HepG2 (cell line): ENCODE measurements at regions not wholly inside any gene's neighbourhood (a gene's known extent, or its start where the extent isn't known, plus 50 kb on each side); places are given as distances from the start of the nearest gene placed in this dataset.

ENCODE experiments used
- BCL6 ChIP-seq: IDR thresholded peaks from 2 replicates; pipeline ENCODE4 v1.6.1; 2016; ENCODE audit warnings: missing genetic modification reagents, missing compliant biosample characterization
- JARID2 ChIP-seq: sonication (generic); formaldehyde crosslinking; IDR thresholded peaks from 2 replicates; pipeline ENCODE4 v1.8.1; 2023; ENCODE audit warnings: missing genetic modification reagents, inconsistent platforms; ENCODE audit not compliant: insufficient replicate concordance
- SMAD9 ChIP-seq: sonication (generic); formaldehyde crosslinking; IDR thresholded peaks from 2 replicates; pipeline ENCODE4 v1.5.1; 2020; ENCODE audit warnings: mild to moderate bottlenecking, missing genetic modification reagents
- ZBTB20 ChIP-seq: sonication (generic); formaldehyde crosslinking; IDR thresholded peaks from 2 replicates; pipeline ENCODE4 v1.8.1; 2023; ENCODE audit warnings: missing genetic modification reagents, low read depth, mild to moderate bottlenecking, borderline replicate concordance
- ZNF10 ChIP-seq: sonication (generic); formaldehyde crosslinking; IDR thresholded peaks from 2 replicates; pipeline ENCODE4 v1.4.0; 2020; ENCODE audit warnings: mild to moderate bottlenecking, low read depth, missing genetic modification reagents, borderline replicate concordance
- ZNF546 ChIP-seq: sonication (generic); formaldehyde crosslinking; conservative IDR thresholded peaks from 2 replicates; pipeline ENCODE4 v1.8.1; 2023; ENCODE audit warnings: mild to moderate bottlenecking, missing genetic modification reagents
- ZNF768 ChIP-seq: sonication (generic); formaldehyde crosslinking; IDR thresholded peaks from 2 replicates; pipeline ENCODE4 v1.4.0; 2020; ENCODE audit warnings: missing genetic modification reagents
- TF ChIP-seq, protein P1 (sequence below), 2 experiments: sonication (generic) in 1 of 2; formaldehyde crosslinking in 1 of 2; IDR thresholded peaks; 2 replicates each; pipeline versions ENCODE4 v1.4.0 to v1.6.1; 2016 to 2020; ENCODE audit warnings: borderline replicate concordance in 1 of 2, low read depth in 1 of 2, mild to moderate bottlenecking in 1 of 2, missing genetic modification reagents in 1 of 2
- TF ChIP-seq, protein P2 (sequence below): conservative IDR thresholded peaks from 2 replicates; pipeline ENCODE4 v1.6.1; 2018; ENCODE audit warnings: missing genetic modification reagents
- TF ChIP-seq, protein P3 (sequence below), 2 experiments: sonication (generic) in 1 of 2; formaldehyde crosslinking in 1 of 2; IDR thresholded peaks; 2 replicates each; pipeline versions ENCODE4 v1.5.1 to v1.6.1; 2011 to 2020; ENCODE audit warnings: borderline replicate concordance in 1 of 2, low read depth in 1 of 2, low read length in 1 of 2, mild to moderate bottlenecking in 1 of 2, missing genetic modification reagents in 1 of 2, moderate library complexity in 1 of 2
- TF ChIP-seq, protein P4 (sequence below): sonication (generic); formaldehyde crosslinking; IDR thresholded peaks from 2 replicates; pipeline ENCODE4 v1.4.0; 2020; ENCODE audit warnings: missing genetic modification reagents, borderline replicate concordance

DNA sequence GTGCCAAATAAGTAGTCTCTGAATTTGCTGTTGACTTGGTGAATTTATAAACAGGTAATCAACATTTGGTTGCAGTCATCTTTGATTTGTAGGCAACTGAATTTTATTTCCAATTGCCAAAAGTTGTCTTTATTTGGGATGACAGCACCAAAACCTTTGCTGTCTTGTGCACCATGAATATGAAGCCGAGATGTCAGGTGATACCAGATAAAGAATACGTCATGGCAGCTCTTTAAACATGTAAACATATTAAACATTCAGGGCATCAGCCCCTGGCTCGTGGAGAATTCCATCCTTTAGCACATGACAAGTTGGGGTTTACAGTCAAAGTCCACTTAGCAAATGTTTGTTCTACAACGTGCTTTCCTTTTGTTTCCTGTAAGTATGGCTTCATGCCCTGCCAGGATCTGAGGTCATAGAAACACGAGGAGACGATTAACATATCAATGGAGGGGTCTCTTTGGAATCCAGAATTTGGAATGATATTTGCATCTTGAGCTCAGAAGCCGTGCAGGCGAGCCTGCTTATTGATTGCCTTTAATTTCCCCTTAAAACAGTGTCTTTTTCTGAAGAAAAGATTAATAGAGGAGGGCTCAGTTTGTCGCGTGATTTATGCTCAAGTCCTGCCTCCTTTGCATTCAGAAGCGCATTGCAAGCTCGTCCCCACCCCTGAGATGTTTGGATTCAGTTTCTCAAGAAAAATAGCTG is 170.2 kb upstream of the ZNF217 start (continued):
- TF ChIP-seq, protein P1, sequence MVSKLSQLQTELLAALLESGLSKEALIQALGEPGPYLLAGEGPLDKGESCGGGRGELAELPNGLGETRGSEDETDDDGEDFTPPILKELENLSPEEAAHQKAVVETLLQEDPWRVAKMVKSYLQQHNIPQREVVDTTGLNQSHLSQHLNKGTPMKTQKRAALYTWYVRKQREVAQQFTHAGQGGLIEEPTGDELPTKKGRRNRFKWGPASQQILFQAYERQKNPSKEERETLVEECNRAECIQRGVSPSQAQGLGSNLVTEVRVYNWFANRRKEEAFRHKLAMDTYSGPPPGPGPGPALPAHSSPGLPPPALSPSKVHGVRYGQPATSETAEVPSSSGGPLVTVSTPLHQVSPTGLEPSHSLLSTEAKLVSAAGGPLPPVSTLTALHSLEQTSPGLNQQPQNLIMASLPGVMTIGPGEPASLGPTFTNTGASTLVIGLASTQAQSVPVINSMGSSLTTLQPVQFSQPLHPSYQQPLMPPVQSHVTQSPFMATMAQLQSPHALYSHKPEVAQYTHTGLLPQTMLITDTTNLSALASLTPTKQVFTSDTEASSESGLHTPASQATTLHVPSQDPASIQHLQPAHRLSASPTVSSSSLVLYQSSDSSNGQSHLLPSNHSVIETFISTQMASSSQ (IDR thresholded peaks at IDR 0.05; ENCODE audit: low read depth) = peak; percentile 46; the same call in 1 of the 2 replicates
- TF ChIP-seq, protein P1 (CRISPR knock-in tag; IDR thresholded peaks at IDR 0.05; ENCODE audit: borderline replicate concordance) = peak; percentile 83; the same call in 1 of the 2 replicates
- peak; percentile 96 for TF ChIP-seq ZBTB20 (CRISPR knock-in tag)
- TF ChIP-seq BCL6 (CRISPR knock-in tag) = peak; percentile 89
- TF ChIP-seq ZNF546 (CRISPR knock-in tag) = no peak
- TF ChIP-seq ZNF768 (CRISPR knock-in tag) = no peak
- TF ChIP-seq, protein P2, sequence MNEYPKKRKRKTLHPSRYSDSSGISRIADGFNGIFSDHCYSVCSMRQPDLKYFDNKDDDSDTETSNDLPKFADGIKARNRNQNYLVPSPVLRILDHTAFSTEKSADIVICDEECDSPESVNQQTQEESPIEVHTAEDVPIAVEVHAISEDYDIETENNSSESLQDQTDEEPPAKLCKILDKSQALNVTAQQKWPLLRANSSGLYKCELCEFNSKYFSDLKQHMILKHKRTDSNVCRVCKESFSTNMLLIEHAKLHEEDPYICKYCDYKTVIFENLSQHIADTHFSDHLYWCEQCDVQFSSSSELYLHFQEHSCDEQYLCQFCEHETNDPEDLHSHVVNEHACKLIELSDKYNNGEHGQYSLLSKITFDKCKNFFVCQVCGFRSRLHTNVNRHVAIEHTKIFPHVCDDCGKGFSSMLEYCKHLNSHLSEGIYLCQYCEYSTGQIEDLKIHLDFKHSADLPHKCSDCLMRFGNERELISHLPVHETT = peak; percentile 71; the same call in 1 of the 2 replicates
- TF ChIP-seq, protein P3, sequence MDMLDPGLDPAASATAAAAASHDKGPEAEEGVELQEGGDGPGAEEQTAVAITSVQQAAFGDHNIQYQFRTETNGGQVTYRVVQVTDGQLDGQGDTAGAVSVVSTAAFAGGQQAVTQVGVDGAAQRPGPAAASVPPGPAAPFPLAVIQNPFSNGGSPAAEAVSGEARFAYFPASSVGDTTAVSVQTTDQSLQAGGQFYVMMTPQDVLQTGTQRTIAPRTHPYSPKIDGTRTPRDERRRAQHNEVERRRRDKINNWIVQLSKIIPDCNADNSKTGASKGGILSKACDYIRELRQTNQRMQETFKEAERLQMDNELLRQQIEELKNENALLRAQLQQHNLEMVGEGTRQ (IDR thresholded peaks at IDR 0.05; ENCODE audit: low read depth, low read length) = peak; percentile 74
- TF ChIP-seq, protein P3 (CRISPR knock-in tag; IDR thresholded peaks at IDR 0.05; ENCODE audit: borderline replicate concordance) = peak; percentile 81; the same call in 1 of the 2 replicates
- TF ChIP-seq, protein P4, sequence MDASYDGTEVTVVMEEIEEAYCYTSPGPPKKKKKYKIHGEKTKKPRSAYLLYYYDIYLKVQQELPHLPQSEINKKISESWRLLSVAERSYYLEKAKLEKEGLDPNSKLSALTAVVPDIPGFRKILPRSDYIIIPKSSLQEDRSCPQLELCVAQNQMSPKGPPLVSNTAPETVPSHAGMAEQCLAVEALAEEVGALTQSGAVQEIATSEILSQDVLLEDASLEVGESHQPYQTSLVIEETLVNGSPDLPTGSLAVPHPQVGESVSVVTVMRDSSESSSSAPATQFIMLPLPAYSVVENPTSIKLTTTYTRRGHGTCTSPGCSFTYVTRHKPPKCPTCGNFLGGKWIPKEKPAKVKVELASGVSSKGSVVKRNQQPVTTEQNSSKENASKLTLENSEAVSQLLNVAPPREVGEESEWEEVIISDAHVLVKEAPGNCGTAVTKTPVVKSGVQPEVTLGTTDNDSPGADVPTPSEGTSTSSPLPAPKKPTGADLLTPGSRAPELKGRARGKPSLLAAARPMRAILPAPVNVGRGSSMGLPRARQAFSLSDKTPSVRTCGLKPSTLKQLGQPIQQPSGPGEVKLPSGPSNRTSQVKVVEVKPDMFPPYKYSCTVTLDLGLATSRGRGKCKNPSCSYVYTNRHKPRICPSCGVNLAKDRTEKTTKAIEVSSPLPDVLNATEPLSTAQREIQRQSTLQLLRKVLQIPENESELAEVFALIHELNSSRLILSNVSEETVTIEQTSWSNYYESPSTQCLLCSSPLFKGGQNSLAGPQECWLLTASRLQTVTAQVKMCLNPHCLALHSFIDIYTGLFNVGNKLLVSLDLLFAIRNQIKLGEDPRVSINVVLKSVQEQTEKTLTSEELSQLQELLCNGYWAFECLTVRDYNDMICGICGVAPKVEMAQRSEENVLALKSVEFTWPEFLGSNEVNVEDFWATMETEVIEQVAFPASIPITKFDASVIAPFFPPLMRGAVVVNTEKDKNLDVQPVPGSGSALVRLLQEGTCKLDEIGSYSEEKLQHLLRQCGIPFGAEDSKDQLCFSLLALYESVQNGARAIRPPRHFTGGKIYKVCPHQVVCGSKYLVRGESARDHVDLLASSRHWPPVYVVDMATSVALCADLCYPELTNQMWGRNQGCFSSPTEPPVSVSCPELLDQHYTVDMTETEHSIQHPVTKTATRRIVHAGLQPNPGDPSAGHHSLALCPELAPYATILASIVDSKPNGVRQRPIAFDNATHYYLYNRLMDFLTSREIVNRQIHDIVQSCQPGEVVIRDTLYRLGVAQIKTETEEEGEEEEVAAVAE (CRISPR knock-in tag) = peak; percentile 92
- TF ChIP-seq JARID2 (CRISPR knock-in tag) = no peak
- TF ChIP-seq SMAD9 (CRISPR knock-in tag) = 0 out of 2 replicates have a peak, but pooled peaks have one; percentile 74
- no peak for TF ChIP-seq ZNF10 (CRISPR knock-in tag)
